Smooth muscle cell (in vitro differentiated cells): ENCODE measurements at regions not wholly inside any gene's neighbourhood (a gene's known extent, or its start where the extent isn't known, plus 50 kb on each side); places are given as distances from the start of the nearest gene placed in this dataset.

Source experiments
- DNase-seq: peaks from one replicate; lab custom pipeline; 2025; ENCODE audit not compliant: unreplicated experiment; lab: John Stamatoyannopoulos, UW
- H2AFZ ChIP-seq: fragments of 200-600 bp; sonication (generic); 2 replicates; pipeline ENCODE4 v1.6.0; 2016; ENCODE audit warnings: antibody characterized with exemption, low read depth, mild to moderate bottlenecking
- H3F3A ChIP-seq: fragments of 200-600 bp; sonication (generic); 2 replicates; pipeline ENCODE4 v1.6.0; 2017; ENCODE audit warnings: antibody characterized with exemption, low read depth
- H3K27ac ChIP-seq: fragments of 200-600 bp; sonication (generic); 2 replicates; pipeline ENCODE4 v1.5.1; 2016; ENCODE audit warnings: low read depth, mild to moderate bottlenecking
- H3K27me3 ChIP-seq: fragments of 200-600 bp; sonication (generic); 2 replicates; pipeline ENCODE4 v1.6.1; 2016; ENCODE audit warnings: low read depth, mild to moderate bottlenecking
- H3K36me3 ChIP-seq: fragments of 200-600 bp; sonication (generic); 2 replicates; pipeline ENCODE4 v1.5.1; 2016; ENCODE audit warnings: low read depth
- H3K4me1 ChIP-seq: fragments of 200-600 bp; sonication (generic); 2 replicates; pipeline ENCODE4 v1.5.1; 2016; ENCODE audit warnings: low read depth
- H3K4me2 ChIP-seq: fragments of 200-600 bp; sonication (generic); 2 replicates; pipeline ENCODE4 v1.6.0; 2016; ENCODE audit warnings: mild to moderate bottlenecking
- H3K4me3 ChIP-seq: fragments of 200-600 bp; sonication (generic); 2 replicates; pipeline ENCODE4 v1.5.1; 2016; ENCODE audit warnings: mild to moderate bottlenecking
- H3K79me2 ChIP-seq: fragments of 200-600 bp; sonication (generic); 2 replicates; pipeline ENCODE4 v1.6.0; 2016; ENCODE audit warnings: low read depth, mild to moderate bottlenecking
- H3K9ac ChIP-seq: fragments of 200-600 bp; sonication (generic); 2 replicates; pipeline ENCODE4 v1.6.0; 2016; ENCODE audit warnings: low read depth
- H3K9me3 ChIP-seq: fragments of 200-600 bp; sonication (generic); replicated peaks from 2 replicates; pipeline ENCODE4 v1.5.1; 2016; ENCODE audit warnings: low read depth
- H4K20me1 ChIP-seq: fragments of 200-600 bp; sonication (generic); 2 replicates; pipeline ENCODE4 v1.6.0; 2016; ENCODE audit warnings: low read depth
- WGBS: methylation state at CpG from one replicate; pipeline ENCODE4 v1.1.7; 2016; ENCODE audit warnings: low lambda C conversion rate; 5-methylcytosine and 5-hydroxymethylcytosine counted together
- TF ChIP-seq, protein P1 (sequence below): fragments of 200-600 bp; sonication (generic); IDR thresholded peaks from 2 replicates; pipeline ENCODE4 v1.5.1; 2017; ENCODE audit warnings: borderline replicate concordance, mild to moderate bottlenecking, antibody characterized with exemption; ENCODE audit not compliant: insufficient read depth, poor library complexity, severe bottlenecking

DNA sequence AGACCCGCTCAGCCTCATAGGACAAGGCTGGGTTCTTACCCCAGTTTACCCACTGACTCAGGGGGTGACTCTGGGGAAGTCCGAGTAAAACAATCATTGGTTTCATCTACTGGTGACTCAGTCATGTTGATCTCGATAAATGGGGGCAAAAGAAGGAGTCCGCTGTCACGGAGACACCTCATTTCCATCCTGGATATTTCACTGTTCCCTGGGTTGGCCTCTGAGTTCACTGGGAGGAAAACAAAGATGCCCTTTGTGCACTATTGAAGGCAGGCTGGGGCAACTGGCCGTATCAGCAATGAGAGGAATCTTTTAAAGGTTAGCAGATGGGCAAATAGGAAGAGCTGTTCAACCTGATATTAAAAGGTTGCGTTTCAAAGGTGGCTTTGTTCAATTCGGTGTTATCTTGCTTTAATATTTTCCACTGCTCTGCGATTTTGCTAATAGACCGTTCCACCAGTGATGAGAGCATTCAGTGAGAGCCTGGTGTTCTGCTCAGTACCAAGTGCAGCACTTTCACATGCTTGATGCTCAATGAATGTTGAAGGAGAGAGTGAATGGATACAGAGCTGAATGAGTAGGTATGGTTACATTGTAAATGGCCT is 110.2 kb upstream of the EGFLAM start:
- WGBS = 79% methylated on average over 10 of the region's 10 CpGs
- H3K9ac ChIP-seq = no peak overlapping the region
- no peaks in the 10 kb centered on the region for H3K9me3 ChIP-seq
- peaks cover 3% of the 10 kb centered on the region for H3K27me3 ChIP-seq
- no peaks in the 10 kb centered on the region for H3K36me3 ChIP-seq
- no peaks in the 10 kb centered on the region for H3F3A ChIP-seq
- no peak overlapping the region for H2AFZ ChIP-seq
- no peaks in the 10 kb centered on the region for H4K20me1 ChIP-seq
- TF ChIP-seq, protein P1, sequence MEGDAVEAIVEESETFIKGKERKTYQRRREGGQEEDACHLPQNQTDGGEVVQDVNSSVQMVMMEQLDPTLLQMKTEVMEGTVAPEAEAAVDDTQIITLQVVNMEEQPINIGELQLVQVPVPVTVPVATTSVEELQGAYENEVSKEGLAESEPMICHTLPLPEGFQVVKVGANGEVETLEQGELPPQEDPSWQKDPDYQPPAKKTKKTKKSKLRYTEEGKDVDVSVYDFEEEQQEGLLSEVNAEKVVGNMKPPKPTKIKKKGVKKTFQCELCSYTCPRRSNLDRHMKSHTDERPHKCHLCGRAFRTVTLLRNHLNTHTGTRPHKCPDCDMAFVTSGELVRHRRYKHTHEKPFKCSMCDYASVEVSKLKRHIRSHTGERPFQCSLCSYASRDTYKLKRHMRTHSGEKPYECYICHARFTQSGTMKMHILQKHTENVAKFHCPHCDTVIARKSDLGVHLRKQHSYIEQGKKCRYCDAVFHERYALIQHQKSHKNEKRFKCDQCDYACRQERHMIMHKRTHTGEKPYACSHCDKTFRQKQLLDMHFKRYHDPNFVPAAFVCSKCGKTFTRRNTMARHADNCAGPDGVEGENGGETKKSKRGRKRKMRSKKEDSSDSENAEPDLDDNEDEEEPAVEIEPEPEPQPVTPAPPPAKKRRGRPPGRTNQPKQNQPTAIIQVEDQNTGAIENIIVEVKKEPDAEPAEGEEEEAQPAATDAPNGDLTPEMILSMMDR = no peak
- no peak overlapping the region for H3K4me2 ChIP-seq
- DNase-seq = no peak
- no peak overlapping the region for H3K27ac ChIP-seq
- no peaks in the 10 kb centered on the region for H3K79me2 ChIP-seq
- H3K4me1 ChIP-seq = no peaks in the 10 kb centered on the region
- H3K4me3 ChIP-seq = no peak overlapping the region

GRCh38 chr5:38143384-38143783 is 115.0 kb upstream of the EGFLAM start:
- H3F3A ChIP-seq = no peaks in the 10 kb centered on the region
- H3K9ac ChIP-seq = no peak overlapping the region
- H3K27ac ChIP-seq = no peak overlapping the region
- H4K20me1 ChIP-seq = no peaks in the 10 kb centered on the region
- no peaks in the 10 kb centered on the region for H3K79me2 ChIP-seq
- no peak for DNase-seq
- TF ChIP-seq, protein P1 = no peak
- no peak overlapping the region for H3K4me3 ChIP-seq
- H2AFZ ChIP-seq = no peak overlapping the region
- H3K4me1 ChIP-seq = no peaks in the 10 kb centered on the region
- H3K27me3 ChIP-seq = peaks cover 10% of the 10 kb centered on the region
- 81% methylated on average over 3 of the region's 3 CpGs for WGBS
- H3K36me3 ChIP-seq = no peaks in the 10 kb centered on the region
- no peak overlapping the region for H3K4me2 ChIP-seq
- H3K9me3 ChIP-seq = no peaks in the 10 kb centered on the region

DNA sequence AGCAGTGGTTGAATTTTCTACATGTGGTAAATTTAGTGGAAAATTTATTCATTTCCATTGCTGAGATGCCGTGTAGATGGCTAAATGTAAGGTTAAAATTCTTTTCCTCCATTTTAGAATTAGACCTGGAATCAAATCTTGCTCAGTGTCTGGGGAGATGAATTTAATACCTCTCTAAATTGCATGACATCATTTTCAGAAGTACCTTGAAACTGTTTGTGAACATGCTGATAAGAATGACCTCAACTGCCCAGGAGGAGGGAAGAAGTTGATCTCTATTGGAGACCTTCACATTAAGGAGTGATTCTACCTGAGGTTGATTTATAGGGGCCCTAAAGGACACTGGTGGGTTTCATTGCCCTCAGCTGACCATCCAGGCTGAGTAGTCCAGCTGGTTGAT is 116.7 kb upstream of the EGFLAM start:
- TF ChIP-seq, protein P1 = no peak
- H3F3A ChIP-seq = no peaks in the 10 kb centered on the region
- H3K9me3 ChIP-seq = no peaks in the 10 kb centered on the region
- H3K79me2 ChIP-seq = no peaks in the 10 kb centered on the region
- H3K36me3 ChIP-seq = no peaks in the 10 kb centered on the region
- no peak overlapping the region for H3K27ac ChIP-seq
- WGBS = 96% methylated on average over 1 of the region's 1 CpG
- no peak overlapping the region for H3K4me2 ChIP-seq
- H4K20me1 ChIP-seq = no peaks in the 10 kb centered on the region
- DNase-seq = no peak
- no peak overlapping the region for H2AFZ ChIP-seq
- no peak overlapping the region for H3K4me3 ChIP-seq
- H3K27me3 ChIP-seq = peaks cover 10% of the 10 kb centered on the region
- no peak overlapping the region for H3K9ac ChIP-seq
- no peaks in the 10 kb centered on the region for H3K4me1 ChIP-seq

GRCh38 chr5:38138574-38138973 is 119.8 kb upstream of the EGFLAM start:
- Histone ChIP-seq H4K20me1 (no peaks in the 10 kb centered on the region), H3K27me3 (peaks cover 10% of the 10 kb centered on the region), H3K79me2 (no peaks in the 10 kb centered on the region), H3K9me3 (no peaks in the 10 kb centered on the region), H3K9ac (no peak overlapping the region), H3K4me1 (no peaks in the 10 kb centered on the region), H3K27ac (no peak overlapping the region), H3K4me2 (no peak overlapping the region), H2AFZ (no peak overlapping the region), H3K36me3 (no peaks in the 10 kb centered on the region), H3F3A (no peaks in the 10 kb centered on the region), H3K4me3 (no peak overlapping the region)
- TF ChIP-seq, protein P1 = no peak
- WGBS = 93% methylated on average over 5 of the region's 5 CpGs
- DNase-seq = no peak
